ENCODE measurements at regions not wholly inside any gene's neighbourhood (a gene's known extent, or its start where the extent isn't known, plus 50 kb on each side); places are given as distances from the start of the nearest gene placed in this dataset.

- TF ChIP-seq CTCF (IDR thresholded peaks at IDR 0.05), result no peak
- TF ChIP-seq POLR2A (IDR thresholded peaks at IDR 0.05), result no peak
These were observed 351.5 kb upstream of the AUTS2 start for GRCh38 chr7:69246758-69247157.
